Lung (tissue), 11 donors: ENCODE measurements at regions not wholly inside any gene's neighbourhood (a gene's known extent, or its start where the extent isn't known, plus 50 kb on each side); places are given as distances from the start of the nearest gene placed in this dataset.

ENCODE experiments used
- ATAC-seq: fragments of 200-7000 bp; cut with Tn5 transposase; one replicate; pipeline ENCODE4 v1.9.1; 2020; ENCODE audit warnings: moderate number of reproducible peaks; ENCODE audit not compliant: insufficient read depth, low FRiP score
- DNase-seq, 3 donors: peaks; one replicate each; pipeline ENCODE4 v3.0.0-alpha.2; 2013 to 2017
- H3K27ac ChIP-seq, 2 donors: one replicate each; pipeline ENCODE4 v1.5.1; 2013; ENCODE audit warnings: mild to moderate bottlenecking in 2 of 2, moderate library complexity in 2 of 2, control low read depth in 1 of 2, inconsistent platforms in 1 of 2, low read depth in 1 of 2, low read length in 1 of 2
- H3K27me3 ChIP-seq, 3 donors: one replicate each; pipeline ENCODE4 v1.5.1; 2013; ENCODE audit warnings: low read length in 2 of 3; ENCODE audit not compliant: control insufficient read depth in 3 of 3, insufficient read depth in 3 of 3
- H3K36me3 ChIP-seq, 4 donors: one replicate each; pipeline ENCODE4 v1.5.1; 2013; ENCODE audit warnings: low read length in 4 of 4, mild to moderate bottlenecking in 1 of 4, moderate library complexity in 1 of 4; ENCODE audit not compliant: control insufficient read depth in 4 of 4, insufficient read depth in 4 of 4
- H3K4me1 ChIP-seq, 5 donors: one replicate each; pipeline ENCODE4 v1.5.1; 2013; ENCODE audit warnings: low read length in 5 of 5, mild to moderate bottlenecking in 2 of 5, moderate library complexity in 1 of 5; ENCODE audit not compliant: control insufficient read depth in 5 of 5, insufficient read depth in 5 of 5
- H3K4me3 ChIP-seq: one replicate; pipeline ENCODE4 v1.5.1; 2013; ENCODE audit warnings: mild to moderate bottlenecking, control low read depth, moderate library complexity
- H3K9ac ChIP-seq, 2 donors: one replicate each; pipeline ENCODE4 v1.5.1; 2013; ENCODE audit warnings: low read length in 2 of 2, control low read depth in 1 of 2; ENCODE audit not compliant: insufficient read depth in 1 of 2
- H3K9me3 ChIP-seq, 4 donors: one replicate each; pipeline ENCODE4 v1.5.1; 2013; ENCODE audit warnings: low read length in 3 of 4, mild to moderate bottlenecking in 1 of 4, moderate library complexity in 1 of 4; ENCODE audit not compliant: control insufficient read depth in 4 of 4, insufficient read depth in 3 of 4
- CTCF ChIP-seq: IDR thresholded peaks from 2 replicates; pipeline ENCODE4 v1.5.1; 2012; ENCODE audit warnings: mild to moderate bottlenecking; ENCODE audit errors: control extremely low read depth, extremely low read depth
- WGBS, 2 donors: extraction: QIAGEN DNeasy Blood & Tissue Kit; methylation state at CpG; one replicate each; pipeline ENCODE4 v1.1.7; 2013; 5-methylcytosine and 5-hydroxymethylcytosine counted together
- donor health status: control.
- donor health status: control.
- donor health status: Bipolar disorder and iron deficiency.
- donor health status: healthy.
- donor health status: DM: yes; HTN: yes; CAD: no.

GRCh38 chr12:93086288-93086727 lies 157.2 kb upstream of the EEA1 start:
- 97 to 99% methylated on average over 3 of the region's 3 CpGs for WGBS, 2 donors
- H3K36me3 ChIP-seq: no peaks in the 10 kb centered on the region
- H3K27me3 ChIP-seq: no peaks in the 10 kb centered on the region
- no peak overlapping the region for H3K27ac ChIP-seq
- DNase-seq: no peak
- H3K9me3 ChIP-seq: peaks cover 0 to 3% (median 0%) of the 10 kb centered on the region in 4 donors
- H3K4me1 ChIP-seq: no peaks in the 10 kb centered on the region
- no peak for TF ChIP-seq CTCF
- no peak overlapping the region for H3K4me3 ChIP-seq
- no peak for ATAC-seq
- H3K9ac ChIP-seq: no peak overlapping the region

- no peak overlapping the region for H3K27ac ChIP-seq
- H3K4me3 ChIP-seq: no peak overlapping the region
- no peak for TF ChIP-seq CTCF
- H3K27me3 ChIP-seq: no peaks in the 10 kb centered on the region
- peaks cover 0 to 3% (median 0%) of the 10 kb centered on the region in 4 donors for H3K9me3 ChIP-seq
- no peaks in the 10 kb centered on the region for H3K36me3 ChIP-seq
- WGBS, 2 donors: 61 to 92% methylated on average over 6 of the region's 6 CpGs
- no peak for DNase-seq
- no peak for ATAC-seq
- H3K9ac ChIP-seq: no peak overlapping the region
- H3K4me1 ChIP-seq: no peaks in the 10 kb centered on the region
Observed at GRCh38 chr12:93087840-93088610, 158.9 kb upstream of the EEA1 start.

GRCh38 chr12:93089805-93090569 lies 160.9 kb upstream of the EEA1 start:
- 79 to 88% methylated on average over 5 of the region's 5 CpGs for WGBS, 2 donors
- no peak for ATAC-seq
- H3K9ac ChIP-seq: no peak overlapping the region

More at GRCh38 chr12:93089805-93090569, 160.9 kb upstream of the EEA1 start:
- Histone ChIP-seq H3K27ac (no peak overlapping the region), H3K36me3 (no peaks in the 10 kb centered on the region), H3K4me1 (no peaks in the 10 kb centered on the region), H3K27me3 (no peaks in the 10 kb centered on the region), H3K4me3 (no peak overlapping the region), H3K9me3 (peaks cover 0 to 3% (median 0%) of the 10 kb centered on the region in 4 donors)
- no peak for TF ChIP-seq CTCF
- no peak for DNase-seq
